T-helper 2 cell (primary cell): ENCODE measurements at regions not wholly inside any gene's neighbourhood (a gene's known extent, or its start where the extent isn't known, plus 50 kb on each side); places are given as distances from the start of the nearest gene placed in this dataset.

Experiments used
- DNase-seq, 5 experiments: peaks; one replicate each; pipeline versions ENCODE4 v3.0.0 to v3.0.0-alpha.2; 2012 to 2022

DNA sequence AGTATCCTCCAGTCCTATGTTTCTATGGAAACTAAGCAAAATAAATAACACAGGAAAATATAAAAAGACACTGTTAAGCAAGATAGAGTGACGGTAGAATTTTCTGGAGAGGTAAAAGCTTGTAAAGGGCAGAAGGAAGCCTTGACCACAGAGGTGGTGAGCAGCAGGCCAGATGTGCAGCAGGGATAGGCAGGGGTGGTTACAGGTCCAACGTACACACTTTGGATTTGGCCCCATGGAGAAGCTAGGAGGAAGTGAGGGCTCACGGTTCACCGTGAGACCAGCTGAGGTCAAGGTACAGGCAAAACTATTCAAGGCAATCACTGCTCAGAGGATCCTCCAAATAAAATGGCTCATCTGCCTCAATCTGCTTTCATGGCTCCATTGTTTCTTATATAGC is 242.8 kb downstream of the B3GLCT start:
- no peak for DNase-seq

DNA sequence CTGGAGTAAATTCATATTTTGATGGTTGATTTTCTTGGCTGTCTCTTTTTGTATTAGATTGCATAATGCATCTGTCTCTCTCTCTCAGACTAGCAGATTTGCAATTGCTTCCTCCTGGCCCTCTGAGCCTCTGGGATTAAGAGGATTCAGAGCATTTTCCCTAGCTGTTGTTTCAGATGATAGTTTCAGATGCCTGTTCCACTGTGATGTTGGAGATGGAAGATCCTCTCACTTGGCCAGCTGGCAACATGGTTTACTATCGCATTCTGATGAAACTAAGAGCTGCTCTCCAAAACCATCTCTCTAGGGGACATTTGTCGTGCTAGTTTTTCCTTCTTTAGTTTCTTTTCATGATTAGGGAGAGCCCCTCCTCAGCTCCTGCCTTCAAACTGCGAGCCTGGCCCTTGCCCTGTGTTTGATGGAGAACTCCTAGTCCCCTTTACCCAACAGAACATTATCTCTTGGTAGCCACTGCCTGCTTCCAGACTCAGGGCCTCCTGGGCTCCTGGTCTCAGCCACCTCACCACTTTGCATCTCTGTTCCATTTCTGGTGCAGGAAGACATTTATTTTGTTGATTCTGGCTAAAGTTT is 244.6 kb downstream of the B3GLCT start:
- no peak for DNase-seq

DNA sequence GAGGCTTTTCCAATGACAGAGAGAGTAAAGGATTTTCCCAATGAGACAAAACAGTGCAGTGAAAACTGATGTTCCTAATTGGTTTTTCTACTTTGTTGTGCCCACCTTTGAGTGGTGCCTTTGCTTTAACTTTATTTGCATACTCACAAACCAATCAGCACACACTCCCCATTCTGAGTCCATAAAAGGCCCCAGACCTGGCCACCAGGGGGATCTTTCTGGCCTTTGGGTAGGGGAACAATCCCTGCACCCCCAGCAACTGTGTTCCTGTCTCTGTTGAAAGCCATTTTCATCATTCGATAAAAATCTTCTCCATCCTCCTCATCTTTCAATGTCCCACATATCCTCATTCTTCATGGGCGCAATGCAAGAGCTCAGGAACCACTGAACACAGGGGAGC is 252.8 kb downstream of the B3GLCT start:
- no peak for DNase-seq

- no peak for DNase-seq
Observed at GRCh38 chr13:31455581-31455980, 255.8 kb downstream of the B3GLCT start.

GRCh38 chr13:31456056-31456455 is 256.3 kb downstream of the B3GLCT start:
- no peak for DNase-seq

DNA sequence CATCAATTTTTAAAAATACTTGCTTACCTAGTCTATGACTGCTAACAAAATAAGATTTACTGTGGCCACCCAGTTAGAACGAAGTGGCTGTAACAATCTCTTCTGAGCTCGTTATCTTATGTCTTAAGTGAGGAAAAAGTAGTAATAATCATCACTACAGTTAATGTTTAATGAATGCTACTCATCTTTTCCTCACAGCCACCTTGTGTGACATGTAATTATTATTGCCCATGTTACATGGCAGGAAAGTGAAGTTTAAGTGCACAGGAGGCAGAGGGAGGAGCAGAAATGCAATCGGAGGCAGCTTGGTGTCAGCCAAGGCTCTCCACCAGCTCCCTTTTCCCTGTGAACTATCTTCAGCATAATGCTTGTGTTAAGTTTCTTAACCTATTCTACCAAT is 260.3 kb downstream of the B3GLCT start:
- no peak for DNase-seq

GRCh38 chr13:31461923-31462322 is 262.1 kb downstream of the B3GLCT start:
- DNase-seq: no peak

DNA sequence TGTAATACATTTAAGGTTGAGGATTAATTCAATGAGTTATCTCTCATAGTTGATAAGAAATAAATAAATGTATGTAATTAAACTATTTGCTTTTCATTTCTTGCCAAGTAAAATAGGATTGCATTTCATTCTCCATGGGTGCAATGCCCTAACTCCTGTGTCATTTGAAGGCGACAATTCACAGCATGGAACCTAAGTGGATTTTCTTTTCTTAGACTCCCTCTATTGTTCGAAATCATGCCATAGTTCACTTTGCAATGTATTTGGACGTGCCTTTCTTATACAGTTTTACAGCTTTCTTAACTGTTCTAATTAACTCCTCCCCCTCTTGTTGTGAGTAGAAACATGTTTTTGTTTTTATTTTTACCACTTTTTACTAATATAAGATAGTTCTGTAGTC is 263.0 kb downstream of the B3GLCT start:
- no peak for DNase-seq

GRCh38 chr13:31468114-31468902 is 268.5 kb downstream of the B3GLCT start:
- no peak for DNase-seq

DNA sequence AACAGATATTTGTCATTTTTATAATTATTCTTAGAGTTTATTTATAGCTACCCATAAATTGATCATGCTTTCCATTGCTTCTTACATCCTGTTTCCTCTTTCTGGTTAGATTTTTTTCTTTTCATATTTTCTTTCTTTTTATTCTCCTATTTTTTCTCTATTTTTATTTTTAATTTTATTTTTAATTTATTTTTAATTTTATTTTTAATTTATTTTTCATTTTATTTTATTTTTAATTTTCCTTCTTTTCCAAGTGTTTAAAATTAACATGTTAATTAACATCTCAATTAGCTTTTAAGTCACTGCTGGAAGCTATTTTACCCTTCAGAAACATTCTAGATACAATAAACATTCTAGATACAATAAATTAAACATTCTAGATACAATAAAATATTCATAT is 269.6 kb downstream of the B3GLCT start:
- DNase-seq: no peak

- no peak for DNase-seq
Observed at GRCh38 chr13:31476266-31476665, 263.1 kb upstream of the RXFP2 start.

- no peak for DNase-seq
Observed at GRCh38 chr13:31476753-31477152, 262.6 kb upstream of the RXFP2 start.

DNA sequence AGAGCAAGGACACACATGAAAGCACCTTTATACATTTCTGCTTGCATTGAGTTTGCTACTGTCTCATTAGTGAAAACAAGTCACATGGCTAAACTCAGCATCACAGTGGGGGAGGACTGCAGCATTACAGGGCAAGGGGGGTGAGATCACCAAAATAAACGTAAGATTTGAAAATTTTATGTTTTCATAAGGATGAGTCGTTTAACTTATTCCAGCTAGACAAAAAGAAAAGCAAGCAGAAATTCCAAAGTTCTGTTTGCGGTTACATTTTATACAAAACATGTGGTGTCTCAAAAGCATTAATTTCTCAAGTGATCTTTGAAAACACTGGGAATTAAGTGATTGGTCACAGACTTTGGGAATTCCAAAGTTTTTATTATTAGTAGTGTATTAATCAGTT is 261.4 kb upstream of the RXFP2 start:
- DNase-seq: no peak

- no peak for DNase-seq
Observed at GRCh38 chr13:31485183-31485582, 254.1 kb upstream of the RXFP2 start.

GRCh38 chr13:31485651-31486051 is 253.7 kb upstream of the RXFP2 start:
- DNase-seq: no peak

DNA sequence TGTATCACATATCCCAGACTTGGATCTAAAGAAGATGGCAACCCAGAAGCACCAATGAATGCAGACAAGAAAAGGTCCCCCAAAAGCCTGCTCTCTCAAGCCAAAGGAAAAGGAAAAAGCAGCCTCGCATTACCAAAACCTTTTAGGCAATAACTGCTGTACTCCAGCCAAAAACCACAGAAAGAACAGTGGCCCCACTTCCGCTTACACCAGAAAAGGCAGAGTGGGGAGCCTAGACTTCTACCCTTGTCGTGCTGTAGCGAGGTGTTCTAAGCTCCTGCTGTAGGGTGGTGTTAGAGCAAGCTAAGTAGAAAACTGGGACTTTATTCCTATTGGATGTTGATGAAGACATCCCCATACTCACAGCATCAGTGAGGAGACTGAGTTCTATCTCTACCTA is 244.0 kb upstream of the RXFP2 start:
- DNase-seq: no peak

DNA sequence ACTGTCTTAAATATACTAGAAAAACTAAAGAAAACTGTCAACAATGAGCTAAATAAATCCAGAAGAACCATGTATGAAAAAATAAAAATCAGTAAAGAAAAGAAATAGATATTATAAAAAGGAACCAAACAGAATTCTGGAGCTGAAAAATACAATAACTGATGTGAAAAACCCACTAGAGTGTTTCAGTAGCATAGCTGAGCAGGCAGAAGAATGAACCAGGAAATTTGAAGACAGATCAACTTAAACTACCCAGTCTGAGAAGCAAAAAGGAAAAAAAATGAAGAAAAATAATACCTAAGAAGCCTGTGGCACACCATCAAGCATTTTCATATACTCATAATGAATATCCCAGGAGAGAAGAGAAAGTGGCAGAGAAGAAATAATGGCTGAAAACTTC is 240.1 kb upstream of the RXFP2 start:
- no peak for DNase-seq

DNA sequence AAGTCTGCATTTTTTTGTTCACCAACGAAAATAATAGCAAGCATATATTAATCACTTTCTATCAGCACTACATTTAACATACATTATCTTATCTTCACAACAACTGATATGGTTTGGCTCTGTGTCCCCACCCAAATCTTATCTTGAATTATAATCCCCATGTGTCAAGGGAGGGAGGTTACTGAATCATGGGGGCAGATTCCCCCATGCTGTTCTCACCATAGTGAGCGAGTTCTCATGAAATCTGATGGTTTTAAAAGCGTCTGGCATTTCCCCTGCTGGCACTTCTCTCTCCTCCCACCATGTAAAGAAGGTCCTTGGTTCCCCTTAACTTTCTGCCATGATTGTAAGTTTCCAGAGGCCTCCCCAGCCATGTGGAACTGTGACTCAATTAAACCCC is 235.7 kb upstream of the RXFP2 start:
- DNase-seq: no peak

- no peak for DNase-seq
Observed at GRCh38 chr13:31504918-31505317, 234.4 kb upstream of the RXFP2 start.

- DNase-seq: no peak
Observed at GRCh38 chr13:31512331-31512730, 227.0 kb upstream of the RXFP2 start.

- DNase-seq: no peak
Observed at GRCh38 chr13:31514932-31515331, 224.4 kb upstream of the RXFP2 start.

GRCh38 chr13:31515427-31515826 is 223.9 kb upstream of the RXFP2 start:
- DNase-seq: no peak

GRCh38 chr13:31517599-31517998 is 221.7 kb upstream of the RXFP2 start:
- no peak for DNase-seq

- no peak for DNase-seq
Observed at GRCh38 chr13:31518645-31519044, 220.7 kb upstream of the RXFP2 start.

- DNase-seq: no peak
Observed at GRCh38 chr13:31521435-31521834, 217.9 kb upstream of the RXFP2 start.
